ENCODE measurements at regions not wholly inside any gene's neighbourhood (a gene's known extent, or its start where the extent isn't known, plus 50 kb on each side); places are given as distances from the start of the nearest gene placed in this dataset.

- TF ChIP-seq, protein P1, sequence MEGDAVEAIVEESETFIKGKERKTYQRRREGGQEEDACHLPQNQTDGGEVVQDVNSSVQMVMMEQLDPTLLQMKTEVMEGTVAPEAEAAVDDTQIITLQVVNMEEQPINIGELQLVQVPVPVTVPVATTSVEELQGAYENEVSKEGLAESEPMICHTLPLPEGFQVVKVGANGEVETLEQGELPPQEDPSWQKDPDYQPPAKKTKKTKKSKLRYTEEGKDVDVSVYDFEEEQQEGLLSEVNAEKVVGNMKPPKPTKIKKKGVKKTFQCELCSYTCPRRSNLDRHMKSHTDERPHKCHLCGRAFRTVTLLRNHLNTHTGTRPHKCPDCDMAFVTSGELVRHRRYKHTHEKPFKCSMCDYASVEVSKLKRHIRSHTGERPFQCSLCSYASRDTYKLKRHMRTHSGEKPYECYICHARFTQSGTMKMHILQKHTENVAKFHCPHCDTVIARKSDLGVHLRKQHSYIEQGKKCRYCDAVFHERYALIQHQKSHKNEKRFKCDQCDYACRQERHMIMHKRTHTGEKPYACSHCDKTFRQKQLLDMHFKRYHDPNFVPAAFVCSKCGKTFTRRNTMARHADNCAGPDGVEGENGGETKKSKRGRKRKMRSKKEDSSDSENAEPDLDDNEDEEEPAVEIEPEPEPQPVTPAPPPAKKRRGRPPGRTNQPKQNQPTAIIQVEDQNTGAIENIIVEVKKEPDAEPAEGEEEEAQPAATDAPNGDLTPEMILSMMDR (IDR thresholded peaks at IDR 0.05): no peak
- no peak for TF ChIP-seq POLR2AphosphoS5 (IDR thresholded peaks at IDR 0.05)
Observed at GRCh38 chr20:57821935-57822334, 112.1 kb upstream of the PMEPA1 start.
